OCI-LY1 (cell line): ENCODE measurements at regions not wholly inside any gene's neighbourhood (a gene's known extent, or its start where the extent isn't known, plus 50 kb on each side); places are given as distances from the start of the nearest gene placed in this dataset.
"Not testable (repeated sequence)": the region's sequence is repeated elsewhere in the genome, so short reads cannot be mapped to it uniquely, and the experiment has no call there.

ENCODE experiments used
- H2AFZ ChIP-seq: fragments of 200-600 bp; sonication (generic), shearing (Covaris generic); 2 replicates; pipeline ENCODE4 v1.6.0; 2014; ENCODE audit warnings: antibody characterized with exemption, mild to moderate bottlenecking, low read length
- H3F3A ChIP-seq: fragments of 200-600 bp; sonication (generic), shearing (Covaris generic); 2 replicates; pipeline ENCODE4 v1.6.0; 2014; ENCODE audit warnings: mild to moderate bottlenecking, antibody characterized with exemption, low read length, moderate library complexity; ENCODE audit not compliant: insufficient read depth
- H3K27ac ChIP-seq: fragments of 200-600 bp; sonication (generic); 2 replicates; pipeline ENCODE4 v1.5.1; 2014; ENCODE audit warnings: low read length, mixed run types, mild to moderate bottlenecking, low read depth; ENCODE audit not compliant: poor library complexity, severe bottlenecking
- H3K27me3 ChIP-seq: fragments of 200-600 bp; sonication (generic); 2 replicates; pipeline ENCODE4 v1.6.0; 2014; ENCODE audit warnings: antibody characterized with exemption, mild to moderate bottlenecking, low read length, moderate library complexity; ENCODE audit not compliant: insufficient read depth
- H3K36me3 ChIP-seq: fragments of 200-600 bp; sonication (generic); 2 replicates; pipeline ENCODE4 v1.6.1; 2014; ENCODE audit warnings: mild to moderate bottlenecking, antibody characterized with exemption, low read length, moderate library complexity, mixed read lengths; ENCODE audit not compliant: insufficient read depth
- H3K4me1 ChIP-seq: fragments of 200-600 bp; sonication (generic); 2 replicates; pipeline ENCODE4 v1.5.1; 2014; ENCODE audit warnings: mild to moderate bottlenecking, low read length, moderate library complexity; ENCODE audit not compliant: insufficient read depth, severe bottlenecking
- H3K4me2 ChIP-seq: fragments of 200-600 bp; sonication (generic), shearing (Covaris generic); 2 replicates; pipeline ENCODE4 v1.6.1; 2014; ENCODE audit warnings: low read length
- H3K4me3 ChIP-seq: fragments of 200-600 bp; sonication (generic); 2 replicates; pipeline ENCODE4 v1.5.1; 2014; ENCODE audit warnings: low read length, low read depth, mild to moderate bottlenecking, mixed read lengths; ENCODE audit not compliant: poor library complexity, severe bottlenecking
- H3K79me2 ChIP-seq: fragments of 200-600 bp; shearing (Covaris generic); 2 replicates; pipeline ENCODE4 v1.6.1; 2016; ENCODE audit warnings: mixed run types, low read length, mixed read lengths; ENCODE audit not compliant: insufficient read depth
- H3K9ac ChIP-seq: fragments of 200-600 bp; sonication (generic), shearing (Covaris generic); 2 replicates; pipeline ENCODE4 v1.6.1; 2014; ENCODE audit warnings: mild to moderate bottlenecking, low read length, mixed read lengths
- H3K9me2 ChIP-seq: fragments of 200-600 bp; sonication (generic), shearing (Covaris generic); 2 replicates; pipeline ENCODE4 v1.6.1; 2014; ENCODE audit warnings: low read depth, mild to moderate bottlenecking, low read length, mixed read lengths
- H3K9me3 ChIP-seq: fragments of 200-600 bp; shearing (Covaris generic); 2 replicates; pipeline ENCODE4 v1.6.1; 2014; ENCODE audit warnings: low read length, mixed read lengths
- H4K20me1 ChIP-seq: fragments of 200-600 bp; sonication (generic), shearing (Covaris generic); 2 replicates; pipeline ENCODE4 v1.6.0; 2016; ENCODE audit warnings: mild to moderate bottlenecking, low read length; ENCODE audit not compliant: insufficient read depth
- CTCF ChIP-seq: fragments of 200-600 bp; sonication (generic), shearing (Covaris generic); IDR thresholded peaks from 2 replicates; pipeline ENCODE4 v1.5.1; 2017; ENCODE audit warnings: mild to moderate bottlenecking, antibody characterized with exemption, low read length, moderate library complexity, mixed read lengths
- EZH2 ChIP-seq: fragments of 200-600 bp; sonication (generic), shearing (Covaris generic); IDR thresholded peaks from 2 replicates; pipeline ENCODE4 v1.8.0; 2017; ENCODE audit warnings: borderline replicate concordance, mixed run types, mild to moderate bottlenecking, antibody characterized with exemption, low read length, moderate library complexity, mixed read lengths

DNA sequence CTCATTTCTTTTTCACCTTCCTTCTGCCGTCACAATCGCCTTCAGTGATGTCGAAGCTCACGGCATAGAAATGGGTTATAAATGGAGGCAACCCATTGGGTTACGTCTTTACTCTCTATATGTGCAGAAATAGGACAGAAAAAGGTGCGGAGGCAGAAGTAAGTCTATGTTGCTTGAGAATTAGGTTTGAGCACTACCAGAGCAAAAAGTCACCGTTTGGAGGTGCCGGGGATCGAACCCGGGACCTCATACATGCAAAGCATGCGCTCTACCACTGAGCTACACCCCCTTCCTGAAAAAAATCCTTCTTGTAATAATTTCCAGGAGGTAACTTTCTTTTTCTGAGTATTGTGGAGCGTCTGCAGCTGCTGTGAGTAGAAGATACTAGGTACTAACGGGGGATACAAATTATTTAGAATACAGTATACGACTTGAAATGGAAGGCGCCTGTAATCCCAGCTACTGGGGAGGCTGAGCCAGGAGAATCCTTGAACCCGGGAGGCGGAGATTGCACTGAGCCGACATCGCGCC, 134.2 kb downstream of the TRIM27 start:
- Histone ChIP-seq H3K36me3 (no peaks in the 10 kb centered on the region; the same call in 1 of the 2 replicates), H3K4me2 (no peak overlapping the region; the same call in 1 of the 2 replicates), H3K9ac (no peak overlapping the region), H3F3A (no peaks in the 10 kb centered on the region), H3K9me3 (no peaks in the 10 kb centered on the region), H3K79me2 (no peaks in the 10 kb centered on the region), H3K4me1 (no peaks in the 10 kb centered on the region), H2AFZ (no peak overlapping the region), H3K9me2 (no peaks in the 10 kb centered on the region), H3K27me3 (peaks cover 5% of the 10 kb centered on the region; the same call in 1 of the 2 replicates), H4K20me1 (no peaks in the 10 kb centered on the region), H3K27ac (no peak overlapping the region), H3K4me3 (no peak overlapping the region)
- TF ChIP-seq EZH2 = no peak
- TF ChIP-seq CTCF = no peak

- Histone ChIP-seq H3K9ac (no peak overlapping the region), H3K36me3 (no peaks in the 10 kb centered on the region; the same call in 1 of the 2 replicates), H4K20me1 (no peaks in the 10 kb centered on the region), H3K27me3 (peaks cover 7% of the 10 kb centered on the region; the same call in 1 of the 2 replicates), H3F3A (no peaks in the 10 kb centered on the region), H3K9me2 (no peaks in the 10 kb centered on the region), H2AFZ (no peak overlapping the region), H3K27ac (no peak overlapping the region), H3K4me1 (peaks cover 9% of the 10 kb centered on the region), H3K4me2 (no peak overlapping the region), H3K79me2 (no peaks in the 10 kb centered on the region), H3K4me3 (no peak overlapping the region), H3K9me3 (no peaks in the 10 kb centered on the region)
- no peak for TF ChIP-seq CTCF
- no peak for TF ChIP-seq EZH2
These were observed 132.8 kb downstream of the TRIM27 start for GRCh38 chr6:28791002-28791383.

- Histone ChIP-seq H3K27me3 (0 out of 2 replicates have a peak, but pooled peaks cover 7% of the 10 kb centered on the region), H3F3A (no peaks in the 10 kb centered on the region), H3K79me2 (no peaks in the 10 kb centered on the region), H3K36me3 (no peaks in the 10 kb centered on the region; the same call in 1 of the 2 replicates), H3K4me3 (no peak overlapping the region), H3K27ac (no peak overlapping the region), H4K20me1 (no peaks in the 10 kb centered on the region), H2AFZ (no peak overlapping the region), H3K9ac (no peak overlapping the region), H3K9me3 (no peaks in the 10 kb centered on the region), H3K4me2 (no peak overlapping the region), H3K4me1 (peaks cover 13% of the 10 kb centered on the region), H3K9me2 (no peaks in the 10 kb centered on the region)
- TF ChIP-seq CTCF = no peak
- TF ChIP-seq EZH2 = no peak
These were observed 129.4 kb downstream of the TRIM27 start for GRCh38 chr6:28794175-28795002.

DNA sequence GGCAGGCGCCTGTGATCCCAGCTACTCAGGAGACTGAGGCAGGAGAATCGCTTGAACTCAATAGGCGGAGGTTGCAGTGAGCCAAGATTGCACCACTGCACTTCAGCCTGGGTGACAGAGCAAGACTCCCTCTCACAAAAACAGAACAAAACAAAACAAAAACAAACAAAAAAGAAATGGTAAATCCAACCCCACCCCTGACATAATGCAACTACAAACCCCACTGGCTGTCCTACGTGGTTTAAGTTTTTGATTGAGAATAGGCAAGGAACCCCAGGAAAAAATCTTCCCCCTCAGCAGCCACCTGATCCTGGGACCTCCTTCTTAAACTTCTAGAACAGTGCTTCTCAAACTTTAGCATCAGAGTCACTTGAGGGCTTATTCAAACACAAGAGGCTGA, 123.1 kb downstream of the TRIM27 start:
- H4K20me1 ChIP-seq, H2AFZ ChIP-seq, H3F3A ChIP-seq, H3K9me2 ChIP-seq, H3K36me3 ChIP-seq, H3K4me1 ChIP-seq, H3K27ac ChIP-seq, H3K79me2 ChIP-seq, H3K4me3 ChIP-seq, H3K9me3 ChIP-seq, H3K4me2 ChIP-seq, H3K27me3 ChIP-seq, H3K9ac ChIP-seq: not testable (repeated sequence)
